Activated CD4-positive, alpha-beta memory T cell treated with anti-CD3 and anti-CD28 coated beads, Interleukin-2, amount 10 ng/mL, durations not matched to agents 7 days and 5 days (primary cell): ENCODE measurements at regions not wholly inside any gene's neighbourhood (a gene's known extent, or its start where the extent isn't known, plus 50 kb on each side); places are given as distances from the start of the nearest gene placed in this dataset.
"Not testable (repeated sequence)": the region's sequence is repeated elsewhere in the genome, so short reads cannot be mapped to it uniquely, and the experiment has no call there.

Experiments
- CTCF ChIA-PET: fragments of 350-600 bp; sonication (Branson Sonifier 250); formaldehyde crosslinking; loops from one replicate; lab custom pipeline; 2021; ENCODE audit warnings: antibody characterized with exemption, inconsistent platforms; lab: Charles Lee
- POLR2A ChIA-PET: fragments of 350-600 bp; sonication (Branson Sonifier 250); formaldehyde crosslinking; loops from one replicate; lab custom pipeline; 2021; ENCODE audit warnings: antibody characterized with exemption; lab: Charles Lee
- DNase-seq: peaks from one replicate; pipeline ENCODE4 v3.0.0-alpha.2; 2020
- H3K27ac Mint-ChIP-seq: one replicate; pipeline ENCODE4 v1.8.0; 2021; ENCODE audit warnings: mild to moderate bottlenecking, mixed read lengths
- H3K27me3 Mint-ChIP-seq: one replicate; pipeline ENCODE4 v1.8.0; 2021; ENCODE audit warnings: mixed read lengths
- H3K36me3 Mint-ChIP-seq: one replicate; pipeline ENCODE4 v1.8.0; 2021; ENCODE audit warnings: low read depth, mixed read lengths
- H3K4me1 Mint-ChIP-seq: one replicate; pipeline ENCODE4 v1.8.0; 2021; ENCODE audit warnings: mixed read lengths
- H3K4me3 Mint-ChIP-seq: one replicate; pipeline ENCODE4 v1.8.0; 2021; ENCODE audit warnings: mild to moderate bottlenecking, mixed read lengths
- H3K9me3 Mint-ChIP-seq: one replicate; pipeline ENCODE4 v1.8.0; 2021; ENCODE audit warnings: mixed read lengths

DNA sequence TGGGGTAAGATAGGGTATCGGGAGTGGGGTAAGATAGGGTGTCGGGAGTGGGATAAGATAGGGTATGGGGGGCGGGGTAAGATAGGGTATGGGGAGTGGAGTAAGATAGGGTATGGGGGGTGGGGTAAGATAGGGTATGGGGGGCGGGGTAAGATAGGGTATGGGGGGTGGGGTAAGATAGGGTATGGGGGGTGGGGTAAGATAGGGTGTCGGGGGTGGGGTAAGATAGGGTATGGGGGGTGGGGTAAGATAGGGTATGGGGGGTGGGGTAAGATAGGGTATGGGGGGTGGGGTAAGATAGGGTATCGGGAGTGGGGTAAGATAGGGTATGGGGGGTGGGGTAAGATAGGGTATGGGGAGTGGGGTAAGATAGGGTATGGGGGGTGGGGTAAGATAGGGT, 269.5 kb downstream of the TCERG1L start:
- H3K4me1 Mint-ChIP-seq, H3K9me3 Mint-ChIP-seq, CTCF ChIA-PET, H3K36me3 Mint-ChIP-seq, H3K27ac Mint-ChIP-seq, DNase-seq, H3K27me3 Mint-ChIP-seq, POLR2A ChIA-PET, H3K4me3 Mint-ChIP-seq: not testable (repeated sequence)
